ELF-1 (cell line): ENCODE measurements at regions not wholly inside any gene's neighbourhood (a gene's known extent, or its start where the extent isn't known, plus 50 kb on each side); places are given as distances from the start of the nearest gene placed in this dataset.
A peak's percentile ranks its signal among the peaks of the same experiment; 100 is the strongest.

Source experiments
- DNase-seq: peaks from one replicate; pipeline ENCODE4 v3.0.0-alpha.2; 2016; ENCODE audit warnings: low read depth, low spot score

- no peak for DNase-seq
Observed at GRCh38 chr4:30294295-30294694, 425.9 kb upstream of the PCDH7 start.

- no peak for DNase-seq
Observed at GRCh38 chr4:30295652-30296051, 424.5 kb upstream of the PCDH7 start.

- DNase-seq: no peak
Observed at GRCh38 chr4:30314001-30314400, 406.2 kb upstream of the PCDH7 start.

- DNase-seq: no peak
Observed at GRCh38 chr4:30330894-30331652, 389.1 kb upstream of the PCDH7 start.

GRCh38 chr4:30341731-30342130, 378.4 kb upstream of the PCDH7 start:
- DNase-seq: no peak

- no peak for DNase-seq
Observed at GRCh38 chr4:30350288-30350687, 369.9 kb upstream of the PCDH7 start.

- DNase-seq: no peak
Observed at GRCh38 chr4:30354605-30355004, 365.6 kb upstream of the PCDH7 start.

GRCh38 chr4:30362436-30362835, 357.7 kb upstream of the PCDH7 start:
- DNase-seq: no peak

- no peak for DNase-seq
Observed at GRCh38 chr4:30370105-30370504, 350.1 kb upstream of the PCDH7 start.

GRCh38 chr4:30380404-30380998, 339.7 kb upstream of the PCDH7 start:
- peak; percentile 58 for DNase-seq

GRCh38 chr4:30385650-30386049, 334.5 kb upstream of the PCDH7 start:
- DNase-seq: no peak

- no peak for DNase-seq
Observed at GRCh38 chr4:30386266-30386895, 333.8 kb upstream of the PCDH7 start.

- no peak for DNase-seq
Observed at GRCh38 chr4:30395902-30396301, 324.3 kb upstream of the PCDH7 start.

GRCh38 chr4:30396772-30397475, 323.2 kb upstream of the PCDH7 start:
- no peak for DNase-seq

GRCh38 chr4:30399476-30399875, 320.7 kb upstream of the PCDH7 start:
- DNase-seq: no peak

- DNase-seq: no peak
Observed at GRCh38 chr4:30402276-30402675, 317.9 kb upstream of the PCDH7 start.

GRCh38 chr4:30413915-30414314, 306.3 kb upstream of the PCDH7 start:
- DNase-seq: no peak

GRCh38 chr4:30416547-30416946, 303.6 kb upstream of the PCDH7 start:
- DNase-seq: no peak

GRCh38 chr4:30427932-30428331, 292.2 kb upstream of the PCDH7 start:
- DNase-seq: no peak

- DNase-seq: no peak
Observed at GRCh38 chr4:30429813-30430761, 290.1 kb upstream of the PCDH7 start.

GRCh38 chr4:30434656-30435055, 285.5 kb upstream of the PCDH7 start:
- DNase-seq: no peak
